ENCODE measurements at regions not wholly inside any gene's neighbourhood (a gene's known extent, or its start where the extent isn't known, plus 50 kb on each side); places are given as distances from the start of the nearest gene placed in this dataset.

DNA sequence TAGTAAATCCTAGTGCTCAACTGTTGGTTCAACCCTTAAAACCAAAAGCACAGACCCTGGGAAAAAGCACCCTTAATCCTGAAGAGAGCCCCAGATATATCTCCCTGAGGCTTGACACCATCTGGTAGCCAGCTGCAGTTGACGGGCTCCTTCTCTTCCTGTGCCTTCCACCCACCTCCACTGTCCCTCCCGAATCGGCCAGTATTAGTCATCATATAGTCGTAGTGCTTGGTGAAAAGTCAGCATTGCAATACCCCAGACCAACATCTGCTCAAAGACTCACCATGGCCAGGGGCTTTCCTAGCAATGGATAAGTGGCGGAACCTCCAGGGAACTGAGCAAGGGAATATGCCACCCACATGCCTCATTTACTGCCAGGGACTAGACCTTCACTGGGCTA, 125.6 kb upstream of the CRBN start:
- POLR2A ChIA-PET, result no interaction called here
- Mint-ChIP-seq H3K36me3 (ENCODE audit: low read depth) (no peaks in the 10 kb centered on the region), H3K4me3 (no peak overlapping the region), H3K4me1 (no peaks in the 10 kb centered on the region), H3K9me3 (no peaks in the 10 kb centered on the region), H3K27ac (no peak overlapping the region), H3K27me3 (peaks cover 5% of the 10 kb centered on the region)
- CTCF ChIA-PET, result no interaction called here
- DNase-seq, result no peak
- intact Hi-C loops (cut with micrococcal nuclease), result no loop called here
- TF ChIP-seq, protein P1, sequence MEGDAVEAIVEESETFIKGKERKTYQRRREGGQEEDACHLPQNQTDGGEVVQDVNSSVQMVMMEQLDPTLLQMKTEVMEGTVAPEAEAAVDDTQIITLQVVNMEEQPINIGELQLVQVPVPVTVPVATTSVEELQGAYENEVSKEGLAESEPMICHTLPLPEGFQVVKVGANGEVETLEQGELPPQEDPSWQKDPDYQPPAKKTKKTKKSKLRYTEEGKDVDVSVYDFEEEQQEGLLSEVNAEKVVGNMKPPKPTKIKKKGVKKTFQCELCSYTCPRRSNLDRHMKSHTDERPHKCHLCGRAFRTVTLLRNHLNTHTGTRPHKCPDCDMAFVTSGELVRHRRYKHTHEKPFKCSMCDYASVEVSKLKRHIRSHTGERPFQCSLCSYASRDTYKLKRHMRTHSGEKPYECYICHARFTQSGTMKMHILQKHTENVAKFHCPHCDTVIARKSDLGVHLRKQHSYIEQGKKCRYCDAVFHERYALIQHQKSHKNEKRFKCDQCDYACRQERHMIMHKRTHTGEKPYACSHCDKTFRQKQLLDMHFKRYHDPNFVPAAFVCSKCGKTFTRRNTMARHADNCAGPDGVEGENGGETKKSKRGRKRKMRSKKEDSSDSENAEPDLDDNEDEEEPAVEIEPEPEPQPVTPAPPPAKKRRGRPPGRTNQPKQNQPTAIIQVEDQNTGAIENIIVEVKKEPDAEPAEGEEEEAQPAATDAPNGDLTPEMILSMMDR (IDR thresholded peaks at IDR 0.05), result no peak
- no peak for ATAC-seq (ENCODE audit: low read depth)

DNA sequence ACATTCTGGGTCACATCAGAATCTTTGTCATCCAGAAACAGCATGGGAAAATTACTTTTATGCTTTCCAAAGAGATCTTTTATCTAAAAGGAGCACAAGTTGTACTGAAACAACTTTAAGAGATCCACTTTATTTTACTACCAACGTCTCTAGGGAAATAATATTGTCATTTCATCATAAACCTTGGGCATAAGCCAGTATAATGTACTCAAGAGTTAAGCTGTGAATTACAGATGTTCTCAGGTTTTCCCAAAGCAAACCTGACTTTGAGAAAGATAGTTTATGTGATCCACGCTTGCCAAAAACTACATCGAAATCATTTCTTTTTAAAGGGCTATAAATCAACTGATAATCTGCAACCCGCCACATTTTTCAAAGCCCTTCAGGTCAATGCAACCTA, 124.1 kb upstream of the CRBN start:
- intact Hi-C loops (cut with micrococcal nuclease), result no loop called here
- CTCF ChIA-PET, result no interaction called here
- Mint-ChIP-seq H3K27me3 (peaks cover 6% of the 10 kb centered on the region), H3K27ac (no peak overlapping the region), H3K9me3 (no peaks in the 10 kb centered on the region), H3K4me1 (no peaks in the 10 kb centered on the region), H3K4me3 (no peak overlapping the region), H3K36me3 (ENCODE audit: low read depth) (no peaks in the 10 kb centered on the region)
- POLR2A ChIA-PET, result no interaction called here
- ATAC-seq (ENCODE audit: low read depth) (no peak), DNase-seq (no peak)
- TF ChIP-seq, protein P1 (IDR thresholded peaks at IDR 0.05), result no peak

DNA sequence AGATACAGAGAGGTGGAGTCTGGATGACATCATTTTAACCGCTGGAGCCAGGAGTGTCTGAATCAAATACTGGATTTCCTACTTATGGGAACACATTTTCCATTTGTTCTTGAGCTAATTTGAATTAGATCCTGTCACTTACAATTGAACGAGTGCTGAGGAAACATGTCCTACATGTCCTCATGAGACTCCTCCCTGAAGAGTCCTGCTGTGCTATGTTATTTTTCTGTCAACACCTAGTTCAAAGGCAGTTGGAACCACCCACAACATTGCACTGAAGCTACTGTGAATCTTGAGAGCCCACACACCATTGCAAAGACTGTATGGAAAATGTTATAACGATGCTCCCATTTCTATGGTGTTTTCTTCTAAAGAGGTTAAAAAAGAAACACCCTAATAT, 123.5 kb upstream of the CRBN start:
- no peak overlapping the region for H3K27ac Mint-ChIP-seq
- CTCF ChIA-PET, result no interaction called here

DNA sequence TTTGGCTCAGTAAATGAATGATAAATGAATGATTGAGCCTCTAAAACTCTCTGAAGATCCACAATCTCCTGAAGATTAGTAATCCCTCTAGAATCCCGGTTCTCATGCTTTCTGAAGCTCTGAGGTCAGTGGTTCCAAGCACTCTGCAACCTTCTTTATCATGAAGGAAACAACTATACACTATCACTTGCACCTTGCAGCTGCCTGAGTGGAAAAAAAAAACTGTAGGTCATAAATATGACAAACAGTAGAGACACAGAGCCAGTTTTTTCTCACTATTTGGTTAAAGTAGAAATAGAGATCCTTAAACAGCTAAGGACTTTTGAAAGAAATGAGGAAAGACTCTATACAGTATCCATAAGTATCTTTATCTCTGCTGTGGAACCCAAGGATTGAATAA, 122.0 kb upstream of the CRBN start:
- Mint-ChIP-seq H3K4me1 (no peaks in the 10 kb centered on the region), H3K9me3 (no peaks in the 10 kb centered on the region), H3K27me3 (peaks cover 6% of the 10 kb centered on the region), H3K27ac (no peak overlapping the region), H3K36me3 (ENCODE audit: low read depth) (no peaks in the 10 kb centered on the region), H3K4me3 (no peak overlapping the region)
- TF ChIP-seq, protein P1 (IDR thresholded peaks at IDR 0.05), result no peak
- intact Hi-C loops (cut with micrococcal nuclease), result no loop called here
- POLR2A ChIA-PET, result no interaction called here
- CTCF ChIA-PET, result no interaction called here
- no peak for ATAC-seq (ENCODE audit: low read depth)
- no peak for DNase-seq

More for the DNA sequence above, 123.5 kb upstream of the CRBN start:
- Mint-ChIP-seq H3K4me3 (no peak overlapping the region), H3K4me1 (no peaks in the 10 kb centered on the region), H3K36me3 (ENCODE audit: low read depth) (no peaks in the 10 kb centered on the region), H3K9me3 (no peaks in the 10 kb centered on the region), H3K27me3 (peaks cover 6% of the 10 kb centered on the region)
- intact Hi-C loops (cut with micrococcal nuclease), result no loop called here
- POLR2A ChIA-PET, result no interaction called here
- no peak for DNase-seq
- ATAC-seq (ENCODE audit: low read depth), result no peak
- TF ChIP-seq, protein P1 (IDR thresholded peaks at IDR 0.05), result no peak

DNA sequence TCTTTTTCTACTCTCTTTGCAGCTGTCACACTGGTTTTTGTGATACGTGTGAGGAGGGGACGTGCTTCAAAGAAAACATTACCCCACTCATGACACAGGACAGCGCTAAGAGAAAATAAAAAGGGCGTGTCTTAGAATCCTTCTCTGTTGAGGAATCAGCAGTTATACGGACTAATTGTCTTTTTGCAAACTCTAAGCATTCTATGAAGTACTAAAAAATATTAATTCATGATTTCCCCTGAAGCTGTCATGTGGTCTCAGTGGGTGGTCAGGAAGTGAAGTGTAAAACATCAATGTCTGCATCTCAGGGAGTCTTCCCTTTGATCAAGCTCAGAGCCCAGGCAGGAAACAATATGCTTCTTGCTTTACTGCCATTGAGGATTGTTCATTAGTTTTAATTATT, 117.5 kb upstream of the CRBN start:
- TF ChIP-seq, protein P1 (IDR thresholded peaks at IDR 0.05), result no peak
- no peak for ATAC-seq (ENCODE audit: low read depth)
- intact Hi-C loops (cut with micrococcal nuclease), result no loop called here
- ChIA-PET CTCF (no interaction called here), POLR2A (no interaction called here)
- DNase-seq, result no peak
- no peak overlapping the region for H3K4me3 Mint-ChIP-seq
- no peaks in the 10 kb centered on the region for H3K4me1 Mint-ChIP-seq
- no peaks in the 10 kb centered on the region for H3K36me3 Mint-ChIP-seq (ENCODE audit: low read depth)
- peaks cover 4% of the 10 kb centered on the region for H3K9me3 Mint-ChIP-seq
- peaks cover 3% of the 10 kb centered on the region for H3K27me3 Mint-ChIP-seq
- no peak overlapping the region for H3K27ac Mint-ChIP-seq
